GM21717 (cell line): ENCODE measurements at regions not wholly inside any gene's neighbourhood (a gene's known extent, or its start where the extent isn't known, plus 50 kb on each side); places are given as distances from the start of the nearest gene placed in this dataset.

ENCODE experiments used
- ATAC-seq: cut with Tn5 transposase; IDR thresholded peaks from one replicate; pipeline ENCODE4 v1.9.1; 2021; ENCODE audit warnings: mild to moderate bottlenecking, moderate library complexity; ENCODE audit not compliant: unreplicated experiment

- no peak for ATAC-seq
Measured at GRCh38 chr10:4326647-4327046, 499.4 kb upstream of the AKR1E2 start.

- no peak for ATAC-seq
Measured at GRCh38 chr10:4319870-4320367, 506.1 kb upstream of the AKR1E2 start.

- ATAC-seq = no peak
Measured at GRCh38 chr10:4316161-4316810, 509.7 kb upstream of the AKR1E2 start.

GRCh38 chr10:4315551-4315950, 510.5 kb upstream of the AKR1E2 start:
- no peak for ATAC-seq

- ATAC-seq = no peak
Measured at GRCh38 chr10:4313051-4313450, 513.0 kb upstream of the AKR1E2 start.

GRCh38 chr10:4312051-4312835, 513.8 kb upstream of the AKR1E2 start:
- no peak for ATAC-seq

GRCh38 chr10:4310172-4310571, 515.8 kb upstream of the AKR1E2 start:
- no peak for ATAC-seq

- no peak for ATAC-seq
Measured at GRCh38 chr10:4307910-4308309, 518.1 kb upstream of the AKR1E2 start.

- no peak for ATAC-seq
Measured at GRCh38 chr10:4306871-4307270, 519.1 kb upstream of the AKR1E2 start.

GRCh38 chr10:4303045-4303444, 518.0 kb upstream of the KLF6 start:
- ATAC-seq = no peak

GRCh38 chr10:4301291-4302045, 516.5 kb upstream of the KLF6 start:
- ATAC-seq = no peak

- ATAC-seq = no peak
Measured at GRCh38 chr10:4296161-4296560, 511.2 kb upstream of the KLF6 start.

- ATAC-seq = no peak
Measured at GRCh38 chr10:4294996-4295792, 510.2 kb upstream of the KLF6 start.

GRCh38 chr10:4294271-4294670, 509.3 kb upstream of the KLF6 start:
- no peak for ATAC-seq

- ATAC-seq = no peak
Measured at GRCh38 chr10:4291990-4292389, 507.0 kb upstream of the KLF6 start.

- ATAC-seq = no peak
Measured at GRCh38 chr10:4285121-4285520, 500.1 kb upstream of the KLF6 start.

- ATAC-seq = no peak
Measured at GRCh38 chr10:4283846-4284610, 499.0 kb upstream of the KLF6 start.

GRCh38 chr10:4282496-4282895, 497.5 kb upstream of the KLF6 start:
- ATAC-seq = no peak

- ATAC-seq = no peak
Measured at GRCh38 chr10:4281190-4281825, 496.3 kb upstream of the KLF6 start.
